H9 (cell line): ENCODE measurements at regions not wholly inside any gene's neighbourhood (a gene's known extent, or its start where the extent isn't known, plus 50 kb on each side); places are given as distances from the start of the nearest gene placed in this dataset.

Source experiments
- DNase-seq: peaks from one replicate; pipeline ENCODE4 v3.0.0-alpha.2; 2017
- H2AFZ ChIP-seq: one replicate; pipeline ENCODE4 v1.6.1; 2013; ENCODE audit warnings: mild to moderate bottlenecking, low read length, control low read depth, moderate library complexity
- H2AK5ac ChIP-seq: 2 replicates; pipeline ENCODE4 v1.6.1; 2013; ENCODE audit warnings: low read length, control low read depth, mixed read lengths; ENCODE audit not compliant: insufficient read length
- H2BK120ac ChIP-seq: one replicate; pipeline ENCODE4 v1.6.1; 2013; ENCODE audit warnings: low read depth, mild to moderate bottlenecking, low read length, control low read depth, inconsistent platforms; ENCODE audit not compliant: poor library complexity, severe bottlenecking
- H2BK12ac ChIP-seq: 2 replicates; pipeline ENCODE4 v1.6.1; 2013; ENCODE audit warnings: low read length, control low read depth, mixed read lengths, low read depth; ENCODE audit not compliant: insufficient read length
- H2BK15ac ChIP-seq: 2 replicates; pipeline ENCODE4 v1.6.1; 2013; ENCODE audit warnings: low read depth, low read length, control low read depth
- H2BK20ac ChIP-seq: one replicate; pipeline ENCODE4 v1.6.1; 2013; ENCODE audit warnings: low read depth, mild to moderate bottlenecking, low read length, control low read depth, inconsistent platforms; ENCODE audit not compliant: poor library complexity, severe bottlenecking
- H2BK5ac ChIP-seq: 2 replicates; pipeline ENCODE4 v1.6.1; 2013; ENCODE audit warnings: low read length, control low read depth, mixed read lengths; ENCODE audit not compliant: insufficient read length
- H3K14ac ChIP-seq: 2 replicates; pipeline ENCODE4 v1.6.1; 2013; ENCODE audit warnings: low read length, control low read depth; ENCODE audit not compliant: insufficient read depth
- H3K18ac ChIP-seq: 2 replicates; pipeline ENCODE4 v1.6.1; 2013; ENCODE audit warnings: low read depth, mild to moderate bottlenecking, mixed read lengths, low read length, control low read depth; ENCODE audit not compliant: insufficient read length
- H3K23ac ChIP-seq: 2 replicates; pipeline ENCODE4 v1.6.1; 2013; ENCODE audit warnings: low read length, control low read depth, mixed read lengths, low read depth; ENCODE audit not compliant: insufficient read length
- H3K23me2 ChIP-seq: 2 replicates; pipeline ENCODE4 v1.6.1; 2013; ENCODE audit warnings: low read depth, mild to moderate bottlenecking, mixed read lengths, low read length, control low read depth; ENCODE audit not compliant: insufficient read length, poor library complexity, severe bottlenecking
- H3K27ac ChIP-seq: 2 replicates; pipeline ENCODE4 v1.5.1; 2013; ENCODE audit warnings: low read length, control low read depth, mixed read lengths, low read depth; ENCODE audit not compliant: insufficient read length
- H3K27me3 ChIP-seq: 2 replicates; pipeline ENCODE4 v1.6.1; 2013; ENCODE audit warnings: low read length, control low read depth, inconsistent platforms; ENCODE audit not compliant: insufficient read depth
- H3K4ac ChIP-seq: 2 replicates; pipeline ENCODE4 v1.6.1; 2013; ENCODE audit warnings: low read depth, mild to moderate bottlenecking, control low read depth, inconsistent platforms, low read length, moderate library complexity
- H3K4me1 ChIP-seq: 2 replicates; pipeline ENCODE4 v1.6.1; 2013; ENCODE audit warnings: low read length, control low read depth, inconsistent platforms; ENCODE audit not compliant: insufficient read depth
- H3K4me2 ChIP-seq: 2 replicates; pipeline ENCODE4 v1.6.1; 2013; ENCODE audit warnings: low read length, control low read depth, mixed read lengths; ENCODE audit not compliant: insufficient read length, insufficient read depth
- H3K56ac ChIP-seq: 2 replicates; pipeline ENCODE4 v1.6.1; 2013; ENCODE audit warnings: low read depth, mild to moderate bottlenecking, mixed read lengths, low read length, control low read depth; ENCODE audit not compliant: insufficient read length
- H3K79me1 ChIP-seq: 2 replicates; pipeline ENCODE4 v1.6.1; 2013; ENCODE audit warnings: low read depth, mild to moderate bottlenecking, moderate library complexity, low read length, control low read depth, inconsistent platforms; ENCODE audit not compliant: insufficient read depth, poor library complexity, severe bottlenecking
- H3K79me2 ChIP-seq: 2 replicates; pipeline ENCODE4 v1.6.1; 2013; ENCODE audit warnings: low read length, control low read depth, inconsistent platforms; ENCODE audit not compliant: insufficient read depth
- H3K9ac ChIP-seq: 2 replicates; pipeline ENCODE4 v1.6.1; 2013; ENCODE audit warnings: low read length, control low read depth, mixed read lengths; ENCODE audit not compliant: insufficient read length; ENCODE audit errors: extremely low read depth
- H3K9me3 ChIP-seq: one replicate; pipeline ENCODE4 v1.6.1; 2013; ENCODE audit warnings: low read depth, low read length, inconsistent platforms; ENCODE audit not compliant: control insufficient read depth
- H3T11ph ChIP-seq: one replicate; pipeline ENCODE4 v1.6.1; 2013; ENCODE audit warnings: mild to moderate bottlenecking, low read length, control low read depth, inconsistent platforms
- H4K20me1 ChIP-seq: one replicate; pipeline ENCODE4 v1.6.1; 2013; ENCODE audit not compliant: control insufficient read depth, insufficient read length, insufficient read depth
- H4K5ac ChIP-seq: 2 replicates; pipeline ENCODE4 v1.6.1; 2013; ENCODE audit warnings: low read depth, mild to moderate bottlenecking, mixed read lengths, low read length, control low read depth; ENCODE audit not compliant: insufficient read length
- H4K8ac ChIP-seq: replicated peaks from 2 replicates; pipeline ENCODE4 v1.6.1; 2013; ENCODE audit warnings: low read length, control low read depth, mixed read lengths, low read depth; ENCODE audit not compliant: insufficient read length
- H4K91ac ChIP-seq: 2 replicates; pipeline ENCODE4 v1.6.1; 2013; ENCODE audit warnings: low read depth, mild to moderate bottlenecking, moderate library complexity, mixed read lengths, low read length, control low read depth; ENCODE audit not compliant: insufficient read length
- H3K27ac Mint-ChIP-seq, 3 experiments: 2 replicates in 2 of 3; 3 replicates in 1 of 3; pipeline ENCODE4 v1.8.0; 2020 to 2021; ENCODE audit warnings: mixed read lengths in 3 of 3, mild to moderate bottlenecking in 1 of 3, moderate library complexity in 1 of 3
- H3K27me3 Mint-ChIP-seq: 2 replicates; pipeline ENCODE4 v1.8.0; 2021; ENCODE audit warnings: low read depth, mild to moderate bottlenecking, moderate library complexity, mixed read lengths
- H3K36me3 Mint-ChIP-seq, 3 experiments: 2 replicates in 2 of 3; 3 replicates in 1 of 3; pipeline ENCODE4 v1.8.0; 2020 to 2021; ENCODE audit warnings: low read depth in 3 of 3, mixed read lengths in 3 of 3; ENCODE audit not compliant: insufficient read depth in 1 of 3
- H3K4me1 Mint-ChIP-seq, 2 experiments: 2 replicates each; pipeline ENCODE4 v1.8.0; 2020; ENCODE audit warnings: mixed read lengths in 2 of 2
- H3K4me3 Mint-ChIP-seq, 2 experiments: 2 replicates in 1 of 2; 3 replicates in 1 of 2; pipeline ENCODE4 v1.8.0; 2020 to 2021; ENCODE audit warnings: mild to moderate bottlenecking in 2 of 2, mixed read lengths in 2 of 2, moderate library complexity in 1 of 2
- H3K9me3 Mint-ChIP-seq, 2 experiments: 2 replicates in 1 of 2; 3 replicates in 1 of 2; pipeline ENCODE4 v1.8.0; 2020; ENCODE audit warnings: mild to moderate bottlenecking in 2 of 2, mixed read lengths in 2 of 2, moderate library complexity in 1 of 2
- WGBS: extraction: QIAGEN DNeasy Blood & Tissue Kit; methylation state at CpG from one replicate; pipeline ENCODE4 v1.1.7; 2013; ENCODE audit warnings: missing lambda C conversion rate, low lambda C conversion rate, mixed read lengths; ENCODE audit not compliant: insufficient read length; ENCODE audit errors: extremely low coverage; 5-methylcytosine and 5-hydroxymethylcytosine counted together
- TF ChIP-seq, protein P1 (sequence below): fragments of 200-600 bp; sonication (generic); conservative IDR thresholded peaks from 3 replicates; pipeline ENCODE4 v1.8.0; 2021; ENCODE audit warnings: antibody characterized with exemption, mild to moderate bottlenecking

DNA sequence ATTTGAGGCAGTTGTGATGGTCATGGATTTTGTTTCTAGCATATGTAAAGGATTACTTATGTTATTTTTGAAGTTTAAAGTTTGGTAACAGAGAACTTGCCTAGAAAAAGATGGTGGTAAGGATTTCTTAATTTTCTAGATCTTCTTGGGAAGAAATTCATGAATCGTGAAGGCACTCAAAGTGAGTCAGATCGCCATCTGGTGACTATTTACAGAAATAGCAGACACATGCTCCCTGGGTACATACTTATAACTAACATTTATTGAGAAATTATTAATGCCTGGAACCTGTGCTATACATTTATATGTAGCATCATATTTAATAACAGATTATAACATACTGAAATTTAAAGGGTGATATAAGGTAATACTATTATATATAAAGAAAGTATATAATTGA is 299.7 kb downstream of the IZUMO3 start:
- Mint-ChIP-seq H3K36me3 (peaks cover 0 to 2% (median 0%) of the 10 kb centered on the region in 3 experiments; a peak in 2 of 7 replicates), H3K27me3 (no peaks in the 10 kb centered on the region), H3K4me1 (peaks cover 0 to 3% of the 10 kb centered on the region in 2 experiments; a peak in 2 of 4 replicates), H3K4me3 (no peak overlapping the region), H3K27ac (no peak overlapping the region), H3K9me3 (peaks cover 0 to 3% of the 10 kb centered on the region in 2 experiments; a peak in 1 of 5 replicates)
- H2BK15ac ChIP-seq = no peak overlapping the region
- TF ChIP-seq, protein P1, sequence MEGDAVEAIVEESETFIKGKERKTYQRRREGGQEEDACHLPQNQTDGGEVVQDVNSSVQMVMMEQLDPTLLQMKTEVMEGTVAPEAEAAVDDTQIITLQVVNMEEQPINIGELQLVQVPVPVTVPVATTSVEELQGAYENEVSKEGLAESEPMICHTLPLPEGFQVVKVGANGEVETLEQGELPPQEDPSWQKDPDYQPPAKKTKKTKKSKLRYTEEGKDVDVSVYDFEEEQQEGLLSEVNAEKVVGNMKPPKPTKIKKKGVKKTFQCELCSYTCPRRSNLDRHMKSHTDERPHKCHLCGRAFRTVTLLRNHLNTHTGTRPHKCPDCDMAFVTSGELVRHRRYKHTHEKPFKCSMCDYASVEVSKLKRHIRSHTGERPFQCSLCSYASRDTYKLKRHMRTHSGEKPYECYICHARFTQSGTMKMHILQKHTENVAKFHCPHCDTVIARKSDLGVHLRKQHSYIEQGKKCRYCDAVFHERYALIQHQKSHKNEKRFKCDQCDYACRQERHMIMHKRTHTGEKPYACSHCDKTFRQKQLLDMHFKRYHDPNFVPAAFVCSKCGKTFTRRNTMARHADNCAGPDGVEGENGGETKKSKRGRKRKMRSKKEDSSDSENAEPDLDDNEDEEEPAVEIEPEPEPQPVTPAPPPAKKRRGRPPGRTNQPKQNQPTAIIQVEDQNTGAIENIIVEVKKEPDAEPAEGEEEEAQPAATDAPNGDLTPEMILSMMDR = peak; percentile 82
- H2AFZ ChIP-seq = no peak overlapping the region
- no peak overlapping the region for H3K4me2 ChIP-seq
- no peak overlapping the region for H4K5ac ChIP-seq
- no peak overlapping the region for H2BK5ac ChIP-seq
- no peak overlapping the region for H3K18ac ChIP-seq
- no peak overlapping the region for H3K14ac ChIP-seq
- H3K23me2 ChIP-seq = no peaks in the 10 kb centered on the region
- no peak for DNase-seq
- H4K20me1 ChIP-seq = no peaks in the 10 kb centered on the region
- no peaks in the 10 kb centered on the region for H3K4me1 ChIP-seq
- no peaks in the 10 kb centered on the region for H3K9me3 ChIP-seq
- no peak overlapping the region for H3K4ac ChIP-seq
- no peak overlapping the region for H3K27ac ChIP-seq
- no peak overlapping the region for H4K91ac ChIP-seq
- no peak overlapping the region for H4K8ac ChIP-seq
- H3K79me2 ChIP-seq = no peaks in the 10 kb centered on the region
- H3K79me1 ChIP-seq = no peaks in the 10 kb centered on the region
- no peak overlapping the region for H3K56ac ChIP-seq
- no peak overlapping the region for H2BK120ac ChIP-seq
- WGBS = no CpG with 5 or more reads among the region's 2 CpGs
- no peak overlapping the region for H3K9ac ChIP-seq
- H3K27me3 ChIP-seq = no peaks in the 10 kb centered on the region
- no peak overlapping the region for H3K23ac ChIP-seq
- H3T11ph ChIP-seq = no peak overlapping the region
- H2BK12ac ChIP-seq = no peak overlapping the region
- no peak overlapping the region for H2AK5ac ChIP-seq
- H2BK20ac ChIP-seq = no peak overlapping the region
